Right lobe of liver (tissue), 6 donors: ENCODE measurements at regions not wholly inside any gene's neighbourhood (a gene's known extent, or its start where the extent isn't known, plus 50 kb on each side); places are given as distances from the start of the nearest gene placed in this dataset.

Source experiments
- ATAC-seq, 4 donors: fragments of 200-7000 bp; cut with Tn5 transposase; one replicate each; pipeline ENCODE4 v1.9.1; 2020; ENCODE audit warnings: mild to moderate bottlenecking in 4 of 4, moderate library complexity in 4 of 4
- DNase-seq, 3 donors: peaks; one replicate each; pipeline ENCODE4 v3.0.0-alpha.2; 2020
- H3K27ac ChIP-seq, 3 donors: fragments of 200-600 bp; one replicate each; pipeline ENCODE4 v1.8.0; 2022
- H3K27me3 ChIP-seq, 2 donors: fragments of 200-600 bp; one replicate each; pipeline ENCODE4 v1.8.0; 2022
- H3K36me3 ChIP-seq, 4 donors: fragments of 200-600 bp; sonication (generic) in 1 of 4; one replicate each; pipeline versions ENCODE4 v1.5.1 to v1.8.0; 2017 to 2022; ENCODE audit warnings: control low read depth in 1 of 4
- H3K4me1 ChIP-seq, 4 donors: fragments of 200-600 bp; sonication (generic) in 1 of 4; one replicate each; pipeline versions ENCODE4 v1.5.1 to v1.8.0; 2017 to 2022; ENCODE audit warnings: control low read depth in 1 of 4
- H3K4me3 ChIP-seq, 3 donors: fragments of 200-600 bp; one replicate each; pipeline ENCODE4 v1.8.0; 2022
- H3K9me3 ChIP-seq, 4 donors: fragments of 200-600 bp; sonication (generic) in 1 of 4; one replicate each; pipeline versions ENCODE4 v1.5.1 to v1.8.0; 2017 to 2022; ENCODE audit warnings: control low read depth in 1 of 4
- POLR2A ChIP-seq: fragments of 450-650 bp; IDR thresholded peaks from one replicate; pipeline ENCODE4 v1.6.1; 2017; ENCODE audit warnings: antibody characterized with exemption, mild to moderate bottlenecking
- WGBS: methylation state at CpG from one replicate; pipeline ENCODE4 v1.1.6; 2018; ENCODE audit warnings: low coverage, low lambda C conversion rate; ENCODE audit not compliant: insufficient coverage; ENCODE audit errors: missing lambda C conversion rate; 5-methylcytosine and 5-hydroxymethylcytosine counted together
- intact Hi-C, 2 donors: fragments of 100-400 bp; cut with DNase I; formaldehyde crosslinking; loops; one replicate each; pipeline versions ENCODE4 v1.11.2 to v1.14.1; 2022
- TF ChIP-seq, protein P1 (sequence below), 4 donors: fragments of 200-600 bp in 3 of 4; fragments of 450-650 bp in 1 of 4; IDR thresholded peaks; one replicate each; pipeline versions ENCODE4 v1.5.1 to v1.8.0; 2016 to 2022; ENCODE audit warnings: antibody characterized with exemption in 4 of 4, mild to moderate bottlenecking in 2 of 4
- donor health status: DM: no; HTN: yes; CAD: no.
- donor health status: DM: no; HTN: no; CAD: no.
- donor health status: DM: no; HTN: no; CAD: no.
- donor health status: DM: no; HTN: yes; CAD: no.
- donor health status: DM: no; HTN: yes; CAD: no.

GRCh38 chr12:13670285-13670866 is 311.0 kb downstream of the GRIN2B start:
- no peaks in the 10 kb centered on the region for H3K4me1 ChIP-seq
- intact Hi-C loops = no loop called here
- H3K27ac ChIP-seq = no peak overlapping the region
- H3K9me3 ChIP-seq = no peaks in the 10 kb centered on the region
- no peaks in the 10 kb centered on the region for H3K36me3 ChIP-seq
- no peak overlapping the region for H3K4me3 ChIP-seq
- DNase-seq (no peak), ATAC-seq (no peak)
- 63% methylated on average over 1 of the region's 1 CpG for WGBS
- no peaks in the 10 kb centered on the region for H3K27me3 ChIP-seq
- TF ChIP-seq, protein P1, sequence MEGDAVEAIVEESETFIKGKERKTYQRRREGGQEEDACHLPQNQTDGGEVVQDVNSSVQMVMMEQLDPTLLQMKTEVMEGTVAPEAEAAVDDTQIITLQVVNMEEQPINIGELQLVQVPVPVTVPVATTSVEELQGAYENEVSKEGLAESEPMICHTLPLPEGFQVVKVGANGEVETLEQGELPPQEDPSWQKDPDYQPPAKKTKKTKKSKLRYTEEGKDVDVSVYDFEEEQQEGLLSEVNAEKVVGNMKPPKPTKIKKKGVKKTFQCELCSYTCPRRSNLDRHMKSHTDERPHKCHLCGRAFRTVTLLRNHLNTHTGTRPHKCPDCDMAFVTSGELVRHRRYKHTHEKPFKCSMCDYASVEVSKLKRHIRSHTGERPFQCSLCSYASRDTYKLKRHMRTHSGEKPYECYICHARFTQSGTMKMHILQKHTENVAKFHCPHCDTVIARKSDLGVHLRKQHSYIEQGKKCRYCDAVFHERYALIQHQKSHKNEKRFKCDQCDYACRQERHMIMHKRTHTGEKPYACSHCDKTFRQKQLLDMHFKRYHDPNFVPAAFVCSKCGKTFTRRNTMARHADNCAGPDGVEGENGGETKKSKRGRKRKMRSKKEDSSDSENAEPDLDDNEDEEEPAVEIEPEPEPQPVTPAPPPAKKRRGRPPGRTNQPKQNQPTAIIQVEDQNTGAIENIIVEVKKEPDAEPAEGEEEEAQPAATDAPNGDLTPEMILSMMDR (IDR thresholded peaks at IDR 0.05) = no peak
- no peak for TF ChIP-seq POLR2A

DNA sequence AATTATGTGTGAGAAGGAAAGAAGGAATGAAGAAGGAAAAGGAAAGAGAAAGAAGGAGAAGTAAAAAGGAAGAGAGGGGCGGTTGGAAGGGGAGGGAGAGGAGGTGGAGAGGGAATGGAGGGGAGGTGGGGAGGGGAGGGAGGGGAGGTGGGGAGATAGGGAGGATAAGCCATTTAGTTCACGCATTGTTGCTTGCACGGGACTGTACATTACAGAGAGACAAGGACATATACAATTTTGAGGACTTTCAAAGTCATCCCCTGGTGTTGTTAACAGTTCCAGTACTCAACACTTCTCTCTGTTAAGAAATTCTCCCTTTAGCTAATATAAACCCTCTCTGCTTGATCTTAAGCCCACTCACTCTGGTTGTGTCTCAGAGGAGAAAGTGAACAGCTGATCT is 312.5 kb downstream of the GRIN2B start:
- 100% methylated on average over 1 of the region's 3 CpGs for WGBS
- H3K9me3 ChIP-seq = no peaks in the 10 kb centered on the region
- no peaks in the 10 kb centered on the region for H3K36me3 ChIP-seq
- no peak overlapping the region for H3K4me3 ChIP-seq
- TF ChIP-seq, protein P1 (IDR thresholded peaks at IDR 0.05) = no peak
- TF ChIP-seq POLR2A = no peak
- ATAC-seq (no peak), DNase-seq (no peak)
- no peaks in the 10 kb centered on the region for H3K4me1 ChIP-seq
- intact Hi-C loops = loop anchor here in 1 of 2 donors (10.0 kb wide), 1 partner anchor 394 kb away; no protein-coding TSS in a partner anchor
- no peak overlapping the region for H3K27ac ChIP-seq
- H3K27me3 ChIP-seq = no peaks in the 10 kb centered on the region

GRCh38 chr12:13666806-13667205 is 314.6 kb downstream of the GRIN2B start:
- no peaks in the 10 kb centered on the region for H3K9me3 ChIP-seq
- H3K36me3 ChIP-seq = no peaks in the 10 kb centered on the region
- H3K27me3 ChIP-seq = no peaks in the 10 kb centered on the region
- ATAC-seq (no peak), DNase-seq (no peak)
- H3K4me1 ChIP-seq = no peaks in the 10 kb centered on the region
- H3K27ac ChIP-seq = no peak overlapping the region
- TF ChIP-seq, protein P1 (IDR thresholded peaks at IDR 0.05) = no peak
- no peak for TF ChIP-seq POLR2A
- intact Hi-C loops = loop anchor here in 1 of 2 donors (10.0 kb wide), 1 partner anchor 392 kb away; no protein-coding TSS in a partner anchor
- 56% methylated on average over 2 of the region's 2 CpGs for WGBS
- no peak overlapping the region for H3K4me3 ChIP-seq

GRCh38 chr12:13661005-13661887 is 320.2 kb downstream of the GRIN2B start:
- WGBS = 37% methylated on average over 11 of the region's 11 CpGs
- no peaks in the 10 kb centered on the region for H3K27me3 ChIP-seq
- intact Hi-C loops = loop anchor here in 1 of 2 donors (10.0 kb wide), 1 partner anchor 386 kb away; no protein-coding TSS in a partner anchor
- ATAC-seq (peak; percentile 98 to 99 (median 98)), DNase-seq (peak in 2 of 3 donors; percentile 27 to 55)
- no peaks in the 10 kb centered on the region for H3K4me1 ChIP-seq
- H3K36me3 ChIP-seq = no peaks in the 10 kb centered on the region
- no peak overlapping the region for H3K27ac ChIP-seq
- TF ChIP-seq POLR2A = no peak
- TF ChIP-seq, protein P1 (IDR thresholded peaks at IDR 0.05) = peak; percentile 81 to 90 (median 84)
- no peaks in the 10 kb centered on the region for H3K9me3 ChIP-seq
- H3K4me3 ChIP-seq = no peak overlapping the region
